ENCODE measurements at regions not wholly inside any gene's neighbourhood (a gene's known extent, or its start where the extent isn't known, plus 50 kb on each side); places are given as distances from the start of the nearest gene placed in this dataset.
A peak's percentile ranks its signal among the peaks of the same experiment; 100 is the strongest.
"Not testable (repeated sequence)": the region's sequence is repeated elsewhere in the genome, so short reads cannot be mapped to it uniquely, and the experiment has no call there.

GRCh38 chr4:3365871-3366842 is 73.3 kb downstream of the RGS12 start:
- DNase-seq = no peak

GRCh38 chr4:3366893-3367775 is 74.3 kb downstream of the RGS12 start:
- no peak for DNase-seq

- no peak for DNase-seq
These were observed 73.9 kb upstream of the HGFAC start for GRCh38 chr4:3367866-3368265.

DNA sequence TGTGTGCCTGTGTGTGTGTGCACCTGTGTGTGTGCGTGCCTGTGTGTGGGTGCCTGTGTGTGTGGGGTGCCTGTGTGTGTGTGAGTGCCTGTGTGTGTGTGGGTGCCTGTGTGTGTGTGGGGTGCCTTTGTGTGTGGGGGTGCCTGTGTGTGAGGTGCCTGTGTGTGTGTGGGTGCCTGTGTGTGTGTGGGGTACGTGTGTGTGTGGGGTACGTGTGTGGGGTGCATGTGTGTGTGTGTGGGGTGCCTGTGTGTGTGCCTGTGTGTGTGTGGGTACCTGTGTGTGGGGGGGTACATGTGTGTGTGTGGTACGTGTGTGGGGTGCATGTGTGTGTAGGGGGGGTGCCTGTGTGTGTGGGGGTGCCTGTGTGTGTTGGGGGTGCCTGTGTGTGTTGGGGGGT is 73.4 kb upstream of the HGFAC start:
- no peak for DNase-seq

DNA sequence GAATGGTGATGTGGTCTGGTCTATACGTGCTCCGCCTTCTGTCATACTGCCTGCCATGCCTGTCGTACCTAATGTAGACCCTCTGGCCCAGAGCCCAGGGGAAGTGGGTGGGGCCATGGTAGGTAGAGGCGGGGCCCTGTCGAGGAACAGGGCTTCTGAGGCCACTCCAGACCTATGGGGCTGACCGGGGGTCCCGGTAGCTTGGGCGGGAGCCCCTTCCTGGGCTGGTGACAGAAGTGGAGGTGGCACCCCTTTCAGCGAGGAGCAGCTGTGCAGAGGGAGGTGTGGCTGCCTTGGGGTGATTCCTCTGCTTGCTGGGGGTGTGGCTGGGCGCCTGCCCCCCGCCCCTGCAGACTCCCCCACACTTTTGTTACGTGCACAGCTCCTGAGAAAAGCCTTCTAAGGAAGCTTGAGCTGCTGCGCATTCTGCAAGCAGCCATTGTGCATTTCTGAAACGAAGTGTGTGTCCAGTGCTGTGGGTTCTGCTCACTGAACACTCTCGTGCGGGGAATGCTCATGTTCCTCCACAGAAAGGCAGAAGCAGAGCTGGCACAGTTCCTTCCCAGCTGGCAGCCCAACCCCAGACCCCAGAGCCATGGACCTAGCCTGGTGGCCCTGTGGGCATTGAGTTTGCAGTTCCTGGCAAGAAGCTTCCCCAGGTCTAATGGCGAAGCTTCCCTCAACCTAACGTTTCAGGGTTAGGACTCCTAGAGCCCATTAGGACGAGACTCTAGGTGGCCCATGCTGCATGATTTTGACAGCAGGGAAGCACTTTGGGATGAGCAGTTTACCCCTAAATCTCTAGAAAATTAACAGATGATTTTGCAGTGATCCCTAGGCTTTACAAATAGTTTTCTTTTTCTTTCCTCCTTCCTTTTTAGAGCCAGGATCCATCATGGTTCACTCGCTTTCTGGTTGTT is 72.7 kb upstream of the HGFAC start:
- no peak for DNase-seq

GRCh38 chr4:3369781-3370674 is 71.7 kb upstream of the HGFAC start:
- no peak for DNase-seq

- no peak for DNase-seq
These were observed 70.5 kb upstream of the HGFAC start for GRCh38 chr4:3371033-3372001.

DNA sequence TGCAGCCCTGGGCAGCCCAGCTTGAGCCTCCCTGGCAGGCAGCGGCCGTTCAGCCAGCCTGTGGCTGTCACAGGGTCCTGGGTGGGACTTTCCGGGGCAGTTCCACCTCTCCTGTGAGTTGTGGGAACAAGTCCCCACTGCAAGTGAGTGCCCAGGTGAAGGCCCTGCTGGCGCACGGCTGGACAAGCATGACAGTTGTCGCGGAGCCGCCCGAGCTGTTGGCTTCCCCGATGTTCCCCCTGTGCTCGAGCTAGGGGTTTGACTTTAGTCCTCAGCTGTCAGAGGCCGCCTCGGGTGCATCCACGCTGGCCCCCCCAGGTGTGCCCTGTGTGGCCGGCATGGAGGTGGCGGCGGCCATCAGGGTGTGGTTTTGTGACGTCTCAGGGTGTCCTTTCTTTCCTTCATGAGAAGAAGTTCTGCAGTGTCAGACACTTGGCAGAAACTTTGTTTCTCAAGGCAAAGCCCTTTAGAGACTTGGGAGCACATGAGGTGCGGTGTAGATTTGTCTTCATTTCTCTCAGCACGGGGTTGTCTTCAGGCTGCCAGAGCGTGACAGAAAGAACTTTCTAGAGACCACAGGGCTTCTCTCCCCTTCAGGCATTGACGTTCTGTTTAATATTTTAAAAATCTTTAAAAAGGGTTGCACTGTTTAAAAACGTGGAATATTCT is 69.4 kb upstream of the HGFAC start:
- no peak for DNase-seq

GRCh38 chr4:3372933-3373465 is 68.8 kb upstream of the HGFAC start:
- DNase-seq = no peak

DNA sequence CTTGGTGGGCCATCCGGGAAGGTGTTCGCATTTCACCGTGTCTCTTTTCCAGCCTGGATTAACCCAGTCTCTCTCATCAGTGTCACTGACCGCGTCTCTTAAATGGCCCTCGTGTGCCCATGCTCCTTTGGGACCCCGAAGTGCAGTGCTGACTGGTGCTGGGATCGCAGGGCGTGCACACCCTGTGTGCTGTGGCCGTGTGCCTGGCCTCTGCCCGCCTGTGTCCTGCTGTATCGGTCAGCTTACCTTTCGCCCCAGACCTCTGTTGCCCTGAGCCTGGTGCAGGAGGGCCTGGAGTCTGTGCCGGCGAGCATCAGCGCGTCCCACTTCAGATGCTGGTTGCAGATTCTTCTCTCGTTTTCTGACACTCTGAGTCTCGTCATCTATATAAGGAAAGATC is 68.3 kb upstream of the HGFAC start:
- no peak for DNase-seq

GRCh38 chr4:3374011-3374645 is 67.6 kb upstream of the HGFAC start:
- no peak for DNase-seq

DNA sequence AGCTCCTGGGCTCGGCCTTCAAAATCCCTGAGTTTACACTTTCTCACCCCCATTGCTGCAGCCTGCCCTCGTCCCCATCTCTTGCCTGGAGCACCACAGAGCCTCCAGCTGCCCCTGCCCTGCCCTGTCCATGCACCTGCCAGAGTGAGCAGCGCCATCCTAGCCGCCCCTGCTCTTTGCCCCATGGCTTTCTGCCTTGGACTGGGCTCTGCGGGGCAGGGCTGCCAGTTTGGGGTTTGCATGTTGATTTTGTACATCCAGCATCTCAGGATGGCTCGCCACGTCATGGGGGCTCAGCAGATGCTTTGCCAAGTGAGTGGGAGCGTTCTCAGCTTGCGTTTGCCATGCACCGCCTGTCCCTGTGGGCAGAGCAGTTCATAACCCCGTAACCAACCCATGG is 67.1 kb upstream of the HGFAC start:
- DNase-seq = no peak

DNA sequence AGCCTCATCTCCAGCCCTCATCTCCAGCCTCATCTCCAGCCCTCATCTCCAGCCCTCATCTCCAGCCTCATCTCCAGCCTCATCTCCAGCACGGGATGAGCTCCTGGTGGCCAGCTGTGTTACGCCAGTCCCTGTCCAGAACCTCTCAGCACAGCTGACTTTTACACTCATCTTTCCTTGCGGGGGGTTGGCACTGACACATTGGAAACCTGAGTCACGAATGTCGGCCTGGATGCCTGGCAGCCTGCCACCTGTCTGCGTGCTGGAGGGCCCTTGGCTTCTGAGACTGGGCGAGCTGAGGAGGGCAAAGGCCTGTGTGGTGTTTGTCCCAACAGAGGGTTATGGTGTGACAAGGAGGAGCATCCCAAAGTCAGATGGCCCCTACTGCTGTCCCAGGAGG is 66.1 kb upstream of the HGFAC start:
- DNase-seq = peak in 1 of 2 experiments; percentile 40

DNA sequence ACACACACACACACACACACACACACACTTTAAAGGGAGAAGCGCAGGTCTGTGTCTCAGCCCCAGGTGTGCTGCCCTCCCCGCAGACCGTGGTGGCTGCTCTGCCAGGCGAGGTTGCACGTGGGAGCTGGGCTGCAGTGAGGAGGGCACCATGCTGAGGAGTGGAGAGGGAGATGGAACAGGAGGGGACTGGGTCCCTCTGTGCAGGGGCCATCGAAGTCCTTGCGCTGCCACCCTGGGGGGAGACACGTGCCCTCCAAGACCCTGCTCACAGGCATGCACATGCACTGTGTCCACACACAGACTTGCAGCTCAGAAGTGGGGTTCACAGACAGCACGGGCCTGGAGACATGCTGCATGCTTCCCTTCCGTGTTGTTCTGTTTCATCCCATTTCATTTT is 65.5 kb upstream of the HGFAC start:
- DNase-seq = no peak

GRCh38 chr4:3377557-3377956 is 64.2 kb upstream of the HGFAC start:
- DNase-seq = no peak

- not testable (repeated sequence) for DNase-seq
These were observed 61.4 kb upstream of the HGFAC start for GRCh38 chr4:3380336-3380735.

GRCh38 chr4:3381208-3381607 is 60.6 kb upstream of the HGFAC start:
- not testable (repeated sequence) for DNase-seq

GRCh38 chr4:3382251-3382650 is 59.5 kb upstream of the HGFAC start:
- no peak for DNase-seq

GRCh38 chr4:3384391-3384770 is 57.4 kb upstream of the HGFAC start:
- no peak for DNase-seq

Measured in SHP77 (cell line).